ENCODE measurements at regions not wholly inside any gene's neighbourhood (a gene's known extent, or its start where the extent isn't known, plus 50 kb on each side); places are given as distances from the start of the nearest gene placed in this dataset.

DNA sequence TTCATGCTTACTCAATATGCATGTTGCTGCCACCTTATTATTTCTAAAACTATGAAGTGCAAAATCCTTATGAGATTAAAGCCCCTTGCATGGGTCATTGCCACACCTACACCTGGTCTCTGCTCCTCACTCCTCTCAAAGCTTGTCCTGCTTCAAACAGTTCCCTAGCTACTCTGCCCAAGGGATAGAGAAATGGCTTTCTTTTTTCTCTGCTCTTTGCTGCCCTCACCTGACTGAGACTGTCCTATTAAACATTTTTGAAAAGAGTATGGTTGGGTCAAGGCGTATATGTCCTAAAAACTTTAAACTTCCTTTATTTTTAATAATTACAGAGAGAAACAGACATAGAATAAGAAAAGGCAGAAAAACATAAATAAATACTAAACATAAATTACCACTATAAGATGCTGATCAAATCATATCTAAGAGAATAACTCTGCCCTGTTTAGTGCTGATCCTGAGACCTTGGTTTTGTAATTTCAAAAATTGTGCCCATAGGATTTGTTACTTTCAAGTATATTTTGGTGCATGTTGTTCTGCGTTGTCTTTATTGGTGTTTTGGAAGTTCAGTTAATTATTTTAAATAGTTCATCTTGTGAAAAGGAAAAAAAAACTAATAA, 704.9 kb upstream of the PABPC4L start:
- no peaks in the 10 kb centered on the region for H3K9me3 Mint-ChIP-seq (ENCODE audit: unreplicated experiment)
- no peaks in the 10 kb centered on the region for H3K4me1 Mint-ChIP-seq (ENCODE audit: unreplicated experiment)
- H3K27me3 Mint-ChIP-seq (ENCODE audit: unreplicated experiment): no peaks in the 10 kb centered on the region
- H3K36me3 Mint-ChIP-seq (ENCODE audit: low read depth, unreplicated experiment): no peaks in the 10 kb centered on the region
- peak; percentile 39 for DNase-seq (ENCODE audit: low spot score)
- peak; percentile 43 for TF ChIP-seq CTCF (IDR thresholded peaks at IDR 0.05; ENCODE audit: unreplicated experiment)
- no peak overlapping the region for H3K27ac Mint-ChIP-seq (ENCODE audit: unreplicated experiment)
- no peak overlapping the region for H3K4me3 Mint-ChIP-seq (ENCODE audit: unreplicated experiment)

DNA sequence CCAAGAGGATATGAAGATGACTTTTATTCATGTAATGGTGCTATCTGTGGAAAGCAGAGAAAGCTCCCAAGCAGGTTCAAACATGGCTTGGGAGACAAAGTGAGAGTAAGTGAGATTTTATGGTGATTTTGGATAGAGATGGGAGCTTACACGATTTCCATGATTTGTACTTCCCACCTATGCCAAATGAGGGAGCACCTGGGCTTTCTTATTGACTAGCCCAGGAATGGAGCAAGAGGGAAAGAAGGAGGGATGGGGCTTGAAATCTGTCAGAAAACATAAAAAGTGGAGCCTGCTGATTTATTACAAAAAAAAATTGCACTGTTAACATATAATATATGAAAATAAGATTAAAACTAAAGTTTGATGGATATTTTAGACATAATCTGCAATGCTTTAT, 703.5 kb upstream of the PABPC4L start:
- Mint-ChIP-seq H3K27me3 (ENCODE audit: unreplicated experiment) (no peaks in the 10 kb centered on the region), H3K9me3 (ENCODE audit: unreplicated experiment) (no peaks in the 10 kb centered on the region), H3K4me3 (ENCODE audit: unreplicated experiment) (no peak overlapping the region), H3K36me3 (ENCODE audit: low read depth, unreplicated experiment) (no peaks in the 10 kb centered on the region), H3K27ac (ENCODE audit: unreplicated experiment) (no peak overlapping the region), H3K4me1 (ENCODE audit: unreplicated experiment) (no peaks in the 10 kb centered on the region)
- no peak for DNase-seq (ENCODE audit: low spot score)
- no peak for TF ChIP-seq CTCF (IDR thresholded peaks at IDR 0.05; ENCODE audit: unreplicated experiment)

GRCh38 chr4:134888156-134888555, 686.6 kb upstream of the PABPC4L start:
- Mint-ChIP-seq H3K27me3 (ENCODE audit: unreplicated experiment) (no peaks in the 10 kb centered on the region), H3K9me3 (ENCODE audit: unreplicated experiment) (no peaks in the 10 kb centered on the region), H3K36me3 (ENCODE audit: low read depth, unreplicated experiment) (no peaks in the 10 kb centered on the region), H3K4me1 (ENCODE audit: unreplicated experiment) (no peaks in the 10 kb centered on the region), H3K27ac (ENCODE audit: unreplicated experiment) (no peak overlapping the region), H3K4me3 (ENCODE audit: unreplicated experiment) (no peak overlapping the region)
- DNase-seq (ENCODE audit: low spot score): no peak
- TF ChIP-seq CTCF (IDR thresholded peaks at IDR 0.05; ENCODE audit: unreplicated experiment): no peak

GRCh38 chr4:134885436-134885835, 683.8 kb upstream of the PABPC4L start:
- Mint-ChIP-seq H3K9me3 (ENCODE audit: unreplicated experiment) (no peaks in the 10 kb centered on the region), H3K27ac (ENCODE audit: unreplicated experiment) (no peak overlapping the region), H3K27me3 (ENCODE audit: unreplicated experiment) (no peaks in the 10 kb centered on the region), H3K4me3 (ENCODE audit: unreplicated experiment) (no peak overlapping the region), H3K4me1 (ENCODE audit: unreplicated experiment) (no peaks in the 10 kb centered on the region), H3K36me3 (ENCODE audit: low read depth, unreplicated experiment) (no peaks in the 10 kb centered on the region)
- DNase-seq (ENCODE audit: low spot score): no peak
- no peak for TF ChIP-seq CTCF (IDR thresholded peaks at IDR 0.05; ENCODE audit: unreplicated experiment)

GRCh38 chr4:134883831-134884449, 682.4 kb upstream of the PABPC4L start:
- TF ChIP-seq CTCF (IDR thresholded peaks at IDR 0.05; ENCODE audit: unreplicated experiment): no peak
- H3K27me3 Mint-ChIP-seq (ENCODE audit: unreplicated experiment): no peaks in the 10 kb centered on the region
- H3K4me3 Mint-ChIP-seq (ENCODE audit: unreplicated experiment): no peak overlapping the region
- no peak overlapping the region for H3K27ac Mint-ChIP-seq (ENCODE audit: unreplicated experiment)
- no peaks in the 10 kb centered on the region for H3K36me3 Mint-ChIP-seq (ENCODE audit: low read depth, unreplicated experiment)
- H3K4me1 Mint-ChIP-seq (ENCODE audit: unreplicated experiment): no peaks in the 10 kb centered on the region
- no peak for DNase-seq (ENCODE audit: low spot score)
- no peaks in the 10 kb centered on the region for H3K9me3 Mint-ChIP-seq (ENCODE audit: unreplicated experiment)

All from endothelial cell (in vitro differentiated cells).